ENCODE measurements at regions not wholly inside any gene's neighbourhood (a gene's known extent, or its start where the extent isn't known, plus 50 kb on each side); places are given as distances from the start of the nearest gene placed in this dataset.
A peak's percentile ranks its signal among the peaks of the same experiment; 100 is the strongest.

- no peak for DNase-seq
Observed at GRCh38 chr2:106631281-106631680, 144.1 kb downstream of the CD8B2 start.

GRCh38 chr2:106638043-106638442 is 150.9 kb downstream of the CD8B2 start:
- DNase-seq = peak; percentile 5 to 44

GRCh38 chr2:106638580-106638979 is 151.4 kb downstream of the CD8B2 start:
- DNase-seq = no peak

GRCh38 chr2:106642679-106643078 is 155.5 kb downstream of the CD8B2 start:
- DNase-seq = peak; percentile 38

- no peak for DNase-seq
Observed at GRCh38 chr2:106644623-106645022, 157.5 kb downstream of the CD8B2 start.

- no peak for DNase-seq
Observed at GRCh38 chr2:106646605-106647004, 159.4 kb downstream of the CD8B2 start.

- no peak for DNase-seq
Observed at GRCh38 chr2:106649306-106649705, 162.1 kb downstream of the CD8B2 start.

GRCh38 chr2:106653465-106653864 is 166.3 kb downstream of the CD8B2 start:
- no peak for DNase-seq

- DNase-seq = no peak
Observed at GRCh38 chr2:106658616-106659015, 171.5 kb downstream of the CD8B2 start.

GRCh38 chr2:106664669-106665068 is 177.5 kb downstream of the CD8B2 start:
- no peak for DNase-seq

- no peak for DNase-seq
Observed at GRCh38 chr2:106667478-106668070, 180.4 kb downstream of the CD8B2 start.

- no peak for DNase-seq
Observed at GRCh38 chr2:106685180-106685897, 198.2 kb downstream of the CD8B2 start.

GRCh38 chr2:106686814-106687213 is 199.2 kb downstream of the ST6GAL2 start:
- DNase-seq = no peak

- DNase-seq = no peak
Observed at GRCh38 chr2:106694964-106695470, 190.9 kb downstream of the ST6GAL2 start.

GRCh38 chr2:106695919-106696318 is 190.0 kb downstream of the ST6GAL2 start:
- no peak for DNase-seq

- DNase-seq = no peak
Observed at GRCh38 chr2:106700616-106701015, 185.4 kb downstream of the ST6GAL2 start.

GRCh38 chr2:106701203-106702022 is 184.6 kb downstream of the ST6GAL2 start:
- DNase-seq = no peak

GRCh38 chr2:106703161-106703560 is 182.8 kb downstream of the ST6GAL2 start:
- DNase-seq = no peak

GRCh38 chr2:106704798-106705197 is 181.2 kb downstream of the ST6GAL2 start:
- DNase-seq = no peak

- no peak for DNase-seq
Observed at GRCh38 chr2:106705877-106706276, 180.1 kb downstream of the ST6GAL2 start.

GRCh38 chr2:106706283-106706682 is 179.7 kb downstream of the ST6GAL2 start:
- no peak for DNase-seq

GRCh38 chr2:106708209-106708608 is 177.8 kb downstream of the ST6GAL2 start:
- DNase-seq = no peak

- no peak for DNase-seq
Observed at GRCh38 chr2:106709229-106709628, 176.7 kb downstream of the ST6GAL2 start.

GRCh38 chr2:106719222-106719621 is 166.7 kb downstream of the ST6GAL2 start:
- no peak for DNase-seq

Measured in NCI-H526 (cell line).